GM20431 (cell line): ENCODE measurements at regions not wholly inside any gene's neighbourhood (a gene's known extent, or its start where the extent isn't known, plus 50 kb on each side); places are given as distances from the start of the nearest gene placed in this dataset.

Experiments used
- in situ Hi-C: fragments of 300-500 bp; cut with MseI, MboI; formaldehyde crosslinking; loops from one replicate; pipeline ENCODE4 v1.15.0; 2020; ENCODE audit warnings: low sequenced_read_pairs; ENCODE audit not compliant: unreplicated experiment

- in situ Hi-C loops: no loop called here
Observed at GRCh38 chr18:11284811-11285210, 135.4 kb upstream of the PIEZO2 start.

GRCh38 chr18:11284349-11284748 lies 135.0 kb upstream of the PIEZO2 start:
- in situ Hi-C loops: no loop called here

GRCh38 chr18:11283479-11284161 lies 134.3 kb upstream of the PIEZO2 start:
- in situ Hi-C loops: no loop called here

- in situ Hi-C loops: no loop called here
Observed at GRCh38 chr18:11279461-11279860, 130.1 kb upstream of the PIEZO2 start.

- in situ Hi-C loops: no loop called here
Observed at GRCh38 chr18:11276678-11277077, 127.3 kb upstream of the PIEZO2 start.

GRCh38 chr18:11274144-11274794 lies 124.9 kb upstream of the PIEZO2 start:
- in situ Hi-C loops: no loop called here

- in situ Hi-C loops: no loop called here
Observed at GRCh38 chr18:11272516-11272915, 123.1 kb upstream of the PIEZO2 start.

GRCh38 chr18:11271954-11272353 lies 122.6 kb upstream of the PIEZO2 start:
- in situ Hi-C loops: no loop called here

GRCh38 chr18:11269257-11269656 lies 119.9 kb upstream of the PIEZO2 start:
- in situ Hi-C loops: no loop called here

GRCh38 chr18:11268741-11269233 lies 119.4 kb upstream of the PIEZO2 start:
- in situ Hi-C loops: no loop called here

GRCh38 chr18:11268153-11268552 lies 118.8 kb upstream of the PIEZO2 start:
- in situ Hi-C loops: no loop called here

GRCh38 chr18:11266781-11267480 lies 117.6 kb upstream of the PIEZO2 start:
- in situ Hi-C loops: no loop called here

GRCh38 chr18:11261486-11261885 lies 112.1 kb upstream of the PIEZO2 start:
- in situ Hi-C loops: no loop called here

- in situ Hi-C loops: no loop called here
Observed at GRCh38 chr18:11260961-11261461, 111.6 kb upstream of the PIEZO2 start.

- in situ Hi-C loops: no loop called here
Observed at GRCh38 chr18:11259469-11260150, 110.2 kb upstream of the PIEZO2 start.

- in situ Hi-C loops: no loop called here
Observed at GRCh38 chr18:11258039-11258610, 108.8 kb upstream of the PIEZO2 start.

GRCh38 chr18:11256251-11256650 lies 106.9 kb upstream of the PIEZO2 start:
- in situ Hi-C loops: no loop called here

GRCh38 chr18:11251891-11252270 lies 102.5 kb upstream of the PIEZO2 start:
- in situ Hi-C loops: no loop called here

- in situ Hi-C loops: no loop called here
Observed at GRCh38 chr18:11251229-11251890, 102.0 kb upstream of the PIEZO2 start.

- in situ Hi-C loops: no loop called here
Observed at GRCh38 chr18:11249391-11249790, 100.0 kb upstream of the PIEZO2 start.
